ENCODE measurements at regions not wholly inside any gene's neighbourhood (a gene's known extent, or its start where the extent isn't known, plus 50 kb on each side); places are given as distances from the start of the nearest gene placed in this dataset.

- TF ChIP-seq POLR2AphosphoS5 (IDR thresholded peaks at IDR 0.05; ENCODE audit: low read depth, low read length) (peak; percentile 46; the same call in 1 of the 2 replicates), TEAD4 (IDR thresholded peaks at IDR 0.05; ENCODE audit: borderline replicate concordance, insufficient read depth) (peak; percentile 89), ELF1 (IDR thresholded peaks at IDR 0.05) (no peak), NFIC (IDR thresholded peaks at IDR 0.05; ENCODE audit: borderline replicate concordance) (peak; percentile 99), FOSL2 (IDR thresholded peaks at IDR 0.05; ENCODE audit: borderline replicate concordance, low read depth) (peak; percentile 96), RAD21 (IDR thresholded peaks at IDR 0.05; ENCODE audit: low read length) (0 out of 2 replicates have a peak, but pooled peaks have one; percentile 2), CTCF (IDR thresholded peaks at IDR 0.05) (no peak), USF2 (IDR thresholded peaks at IDR 0.05; ENCODE audit: borderline replicate concordance, low read depth, low read length) (no peak), NRF1 (IDR thresholded peaks at IDR 0.05; ENCODE audit: low read depth, low read length) (no peak), GABPA (IDR thresholded peaks at IDR 0.05; ENCODE audit: low read depth) (no peak), RCOR1 (IDR thresholded peaks at IDR 0.05; ENCODE audit: low read length) (no peak), SIN3A (IDR thresholded peaks at IDR 0.05; ENCODE audit: borderline replicate concordance, low read depth, low read length) (no peak), FOXM1 (IDR thresholded peaks at IDR 0.05; ENCODE audit: low read depth) (0 out of 2 replicates have a peak, but pooled peaks have one; percentile 22), EZH2phosphoT487 (IDR thresholded peaks at IDR 0.05; ENCODE audit: borderline replicate concordance, low read depth) (no peak), IRF3 (IDR thresholded peaks at IDR 0.05; ENCODE audit: low read depth, low read length) (no peak), PBX3 (IDR thresholded peaks at IDR 0.05) (peak; percentile 77), TCF12 (IDR thresholded peaks at IDR 0.05) (peak; percentile 85), RFX5 (IDR thresholded peaks at IDR 0.05; ENCODE audit: low read length) (no peak), MXI1 (IDR thresholded peaks at IDR 0.05; ENCODE audit: low read depth, low read length) (no peak), CHD2 (IDR thresholded peaks at IDR 0.05; ENCODE audit: low read length, partially characterized antibody) (no peak), GATA2 (CRISPR knock-in tag; IDR thresholded peaks at IDR 0.05) (no peak; the same call in 1 of the 2 replicates), TAF1 (IDR thresholded peaks at IDR 0.05; ENCODE audit: borderline replicate concordance, low read depth, low read length) (no peak), MEF2A (IDR thresholded peaks at IDR 0.05; ENCODE audit: borderline replicate concordance, low read depth) (peak; percentile 15; the same call in 1 of the 2 replicates), JUND (IDR thresholded peaks at IDR 0.05) (peak; percentile 89), FOXJ3 (CRISPR knock-in tag; IDR thresholded peaks at IDR 0.05) (no peak), USF1 (IDR thresholded peaks at IDR 0.05; ENCODE audit: borderline replicate concordance, low read depth) (no peak; the same call in 1 of the 2 replicates), RXRA (IDR thresholded peaks at IDR 0.05; ENCODE audit: borderline replicate concordance, low read depth) (peak; percentile 79; the same call in 1 of the 2 replicates), MAX (IDR thresholded peaks at IDR 0.05; ENCODE audit: low read depth) (peak; percentile 66)
Measured at GRCh38 chrX:39755143-39756032, 342.4 kb downstream of the BCOR start (continued).
